DND-41 (cell line): ENCODE measurements at regions not wholly inside any gene's neighbourhood (a gene's known extent, or its start where the extent isn't known, plus 50 kb on each side); places are given as distances from the start of the nearest gene placed in this dataset.

ENCODE experiments used
- CTCF ChIP-seq: IDR thresholded peaks from 2 replicates; pipeline ENCODE4 v1.5.1; 2012; ENCODE audit warnings: borderline replicate concordance, low read length, moderate library complexity, mild to moderate bottlenecking; ENCODE audit not compliant: poor library complexity, severe bottlenecking; ENCODE audit errors: extremely low read depth
- EZH2 ChIP-seq: IDR thresholded peaks from 3 replicates; pipeline ENCODE4 v1.6.1; 2012; ENCODE audit warnings: borderline replicate concordance, low read depth, mild to moderate bottlenecking, moderate library complexity, low read length, inconsistent platforms; ENCODE audit not compliant: severe bottlenecking

GRCh38 chr11:110809417-110810199 lies 97.4 kb upstream of the ARHGAP20 start:
- TF ChIP-seq EZH2 = no peak
- TF ChIP-seq CTCF = no peak
